Dendritic cell treated with granulocyte-macrophage colony-stimulating factor and Interleukin-4, amounts not matched to agents 40 ng/mL and 50 ng/mL, for 4 days (primary cell): ENCODE measurements at regions not wholly inside any gene's neighbourhood (a gene's known extent, or its start where the extent isn't known, plus 50 kb on each side); places are given as distances from the start of the nearest gene placed in this dataset.
"Not testable (repeated sequence)": the region's sequence is repeated elsewhere in the genome, so short reads cannot be mapped to it uniquely, and the experiment has no call there.

Experiments used
- H3K27ac Mint-ChIP-seq: one replicate; pipeline ENCODE4 v1.8.0; 2022; ENCODE audit warnings: mild to moderate bottlenecking, mixed read lengths
- H3K27me3 Mint-ChIP-seq: one replicate; pipeline ENCODE4 v1.8.0; 2022; ENCODE audit warnings: mild to moderate bottlenecking, mixed read lengths
- H3K36me3 Mint-ChIP-seq: one replicate; pipeline ENCODE4 v1.8.0; 2022; ENCODE audit warnings: low read depth, mixed read lengths
- H3K4me1 Mint-ChIP-seq: one replicate; pipeline ENCODE4 v1.8.0; 2022; ENCODE audit warnings: low read depth, mixed read lengths
- H3K4me3 Mint-ChIP-seq: one replicate; pipeline ENCODE4 v1.8.0; 2022; ENCODE audit warnings: mild to moderate bottlenecking, moderate library complexity, mixed read lengths
- H3K9me3 Mint-ChIP-seq: one replicate; pipeline ENCODE4 v1.8.0; 2022; ENCODE audit warnings: mixed read lengths
- intact Hi-C: fragments of 100-400 bp; cut with micrococcal nuclease; formaldehyde crosslinking; loops from one replicate; pipeline ENCODE4 v1.15.0; 2022

- no peaks in the 10 kb centered on the region for H3K4me1 Mint-ChIP-seq
- no peaks in the 10 kb centered on the region for H3K27me3 Mint-ChIP-seq
- no peaks in the 10 kb centered on the region for H3K36me3 Mint-ChIP-seq
- intact Hi-C loops = no loop called here
- H3K4me3 Mint-ChIP-seq = no peak overlapping the region
- no peak overlapping the region for H3K27ac Mint-ChIP-seq
- no peaks in the 10 kb centered on the region for H3K9me3 Mint-ChIP-seq
Measured at GRCh38 chr4:107492566-107492965, 227.5 kb downstream of the PAPSS1 start.

- no peaks in the 10 kb centered on the region for H3K9me3 Mint-ChIP-seq
- intact Hi-C loops = no loop called here
- no peak overlapping the region for H3K4me3 Mint-ChIP-seq
- no peaks in the 10 kb centered on the region for H3K27me3 Mint-ChIP-seq
- H3K27ac Mint-ChIP-seq = no peak overlapping the region
- no peaks in the 10 kb centered on the region for H3K36me3 Mint-ChIP-seq
- no peaks in the 10 kb centered on the region for H3K4me1 Mint-ChIP-seq
Measured at GRCh38 chr4:107490116-107490515, 229.9 kb downstream of the PAPSS1 start.

- H3K27me3 Mint-ChIP-seq, H3K27ac Mint-ChIP-seq, intact Hi-C loops, H3K36me3 Mint-ChIP-seq, H3K4me3 Mint-ChIP-seq, H3K4me1 Mint-ChIP-seq: not testable (repeated sequence)
- H3K9me3 Mint-ChIP-seq = peaks cover 56% of the 10 kb centered on the region
Measured at GRCh38 chr4:107483621-107484020, 236.4 kb downstream of the PAPSS1 start.

- peaks cover 59% of the 10 kb centered on the region for H3K9me3 Mint-ChIP-seq
- intact Hi-C loops = no loop called here
- H3K27me3 Mint-ChIP-seq = no peaks in the 10 kb centered on the region
- H3K4me3 Mint-ChIP-seq = no peak overlapping the region
- H3K27ac Mint-ChIP-seq = no peak overlapping the region
- no peaks in the 10 kb centered on the region for H3K36me3 Mint-ChIP-seq
- no peaks in the 10 kb centered on the region for H3K4me1 Mint-ChIP-seq
Measured at GRCh38 chr4:107482546-107482945, 237.5 kb downstream of the PAPSS1 start.

- Mint-ChIP-seq H3K4me1 (no peaks in the 10 kb centered on the region), H3K36me3 (no peaks in the 10 kb centered on the region), H3K27ac (no peak overlapping the region), H3K4me3 (no peak overlapping the region), H3K27me3 (no peaks in the 10 kb centered on the region), H3K9me3 (peaks cover 43% of the 10 kb centered on the region)
- intact Hi-C loops = no loop called here
Measured at GRCh38 chr4:107478327-107478980, 241.6 kb downstream of the PAPSS1 start.

GRCh38 chr4:107473126-107473525, 246.9 kb downstream of the PAPSS1 start:
- H3K9me3 Mint-ChIP-seq = no peaks in the 10 kb centered on the region
- intact Hi-C loops = no loop called here
- H3K4me3 Mint-ChIP-seq = no peak overlapping the region
- H3K36me3 Mint-ChIP-seq = no peaks in the 10 kb centered on the region
- H3K4me1 Mint-ChIP-seq = no peaks in the 10 kb centered on the region
- no peaks in the 10 kb centered on the region for H3K27me3 Mint-ChIP-seq
- no peak overlapping the region for H3K27ac Mint-ChIP-seq

- intact Hi-C loops = no loop called here
- no peaks in the 10 kb centered on the region for H3K27me3 Mint-ChIP-seq
- H3K27ac Mint-ChIP-seq = no peak overlapping the region
- no peak overlapping the region for H3K4me3 Mint-ChIP-seq
- H3K4me1 Mint-ChIP-seq = no peaks in the 10 kb centered on the region
- no peaks in the 10 kb centered on the region for H3K36me3 Mint-ChIP-seq
- H3K9me3 Mint-ChIP-seq = no peaks in the 10 kb centered on the region
Measured at GRCh38 chr4:107472265-107472948, 247.6 kb downstream of the PAPSS1 start.

GRCh38 chr4:107470173-107470572, 249.9 kb downstream of the PAPSS1 start:
- Mint-ChIP-seq H3K27ac (no peak overlapping the region), H3K4me1 (no peaks in the 10 kb centered on the region), H3K4me3 (no peak overlapping the region), H3K27me3 (no peaks in the 10 kb centered on the region), H3K9me3 (no peaks in the 10 kb centered on the region), H3K36me3 (no peaks in the 10 kb centered on the region)
- intact Hi-C loops = no loop called here

- H3K27me3 Mint-ChIP-seq = no peaks in the 10 kb centered on the region
- H3K4me3 Mint-ChIP-seq = no peak overlapping the region
- intact Hi-C loops = no loop called here
- H3K36me3 Mint-ChIP-seq = no peaks in the 10 kb centered on the region
- H3K9me3 Mint-ChIP-seq = no peaks in the 10 kb centered on the region
- H3K27ac Mint-ChIP-seq = no peak overlapping the region
- no peaks in the 10 kb centered on the region for H3K4me1 Mint-ChIP-seq
Measured at GRCh38 chr4:107468812-107469211, 251.2 kb downstream of the PAPSS1 start.

GRCh38 chr4:107468156-107468555, 251.9 kb downstream of the PAPSS1 start:
- H3K4me1 Mint-ChIP-seq = no peaks in the 10 kb centered on the region
- intact Hi-C loops = no loop called here
- no peak overlapping the region for H3K4me3 Mint-ChIP-seq
- H3K27ac Mint-ChIP-seq = no peak overlapping the region
- H3K36me3 Mint-ChIP-seq = no peaks in the 10 kb centered on the region
- no peaks in the 10 kb centered on the region for H3K27me3 Mint-ChIP-seq
- H3K9me3 Mint-ChIP-seq = no peaks in the 10 kb centered on the region

GRCh38 chr4:107467461-107467860, 252.6 kb downstream of the PAPSS1 start:
- H3K9me3 Mint-ChIP-seq = no peaks in the 10 kb centered on the region
- no peak overlapping the region for H3K4me3 Mint-ChIP-seq
- no peaks in the 10 kb centered on the region for H3K4me1 Mint-ChIP-seq
- no peaks in the 10 kb centered on the region for H3K36me3 Mint-ChIP-seq
- H3K27me3 Mint-ChIP-seq = no peaks in the 10 kb centered on the region
- intact Hi-C loops = no loop called here
- no peak overlapping the region for H3K27ac Mint-ChIP-seq

GRCh38 chr4:107458194-107458593, 261.8 kb downstream of the PAPSS1 start:
- intact Hi-C loops = no loop called here
- Mint-ChIP-seq H3K27ac (no peak overlapping the region), H3K9me3 (peaks cover 13% of the 10 kb centered on the region), H3K36me3 (no peaks in the 10 kb centered on the region), H3K27me3 (no peaks in the 10 kb centered on the region), H3K4me1 (no peaks in the 10 kb centered on the region), H3K4me3 (no peak overlapping the region)

- H3K9me3 Mint-ChIP-seq = no peaks in the 10 kb centered on the region
- no peaks in the 10 kb centered on the region for H3K27me3 Mint-ChIP-seq
- no peak overlapping the region for H3K27ac Mint-ChIP-seq
- H3K4me1 Mint-ChIP-seq = no peaks in the 10 kb centered on the region
- no peak overlapping the region for H3K4me3 Mint-ChIP-seq
- intact Hi-C loops = no loop called here
- no peaks in the 10 kb centered on the region for H3K36me3 Mint-ChIP-seq
Measured at GRCh38 chr4:107453987-107454386, 266.0 kb downstream of the PAPSS1 start.

GRCh38 chr4:107452717-107453630, 267.1 kb downstream of the PAPSS1 start:
- H3K4me3 Mint-ChIP-seq = no peak overlapping the region
- no peaks in the 10 kb centered on the region for H3K4me1 Mint-ChIP-seq
- no peaks in the 10 kb centered on the region for H3K27me3 Mint-ChIP-seq
- no peak overlapping the region for H3K27ac Mint-ChIP-seq
- intact Hi-C loops = no loop called here
- no peaks in the 10 kb centered on the region for H3K9me3 Mint-ChIP-seq
- no peaks in the 10 kb centered on the region for H3K36me3 Mint-ChIP-seq
